Inflammatory macrophage (primary cell): ENCODE measurements at regions not wholly inside any gene's neighbourhood (a gene's known extent, or its start where the extent isn't known, plus 50 kb on each side); places are given as distances from the start of the nearest gene placed in this dataset.
A peak's percentile ranks its signal among the peaks of the same experiment; 100 is the strongest.

ENCODE experiments used
- DNase-seq, 2 donors: peaks; one replicate each; pipeline ENCODE4 v3.0.0-alpha.2; 2020 to 2022

DNA sequence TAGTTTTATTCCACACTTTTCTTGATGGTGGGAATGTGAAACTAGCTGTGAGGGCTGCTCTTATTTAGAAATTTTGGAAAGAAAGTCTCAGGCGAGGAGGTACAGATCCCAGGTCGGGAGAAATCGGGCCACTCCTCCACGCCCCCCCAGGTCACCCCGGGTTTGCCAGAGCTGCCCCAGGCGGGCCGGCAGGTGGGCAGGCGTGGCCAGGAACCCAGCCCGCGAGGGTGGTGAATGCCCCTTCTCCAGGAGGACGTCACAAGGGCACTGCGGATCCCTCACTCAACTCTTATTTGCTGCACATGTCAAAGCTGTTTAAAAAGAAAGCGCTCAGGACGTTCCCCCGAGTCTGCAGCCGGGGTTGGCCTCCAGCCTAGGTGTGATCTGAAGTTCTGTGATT is 60.5 kb upstream of the SLCO4A1 start:
- no peak for DNase-seq

DNA sequence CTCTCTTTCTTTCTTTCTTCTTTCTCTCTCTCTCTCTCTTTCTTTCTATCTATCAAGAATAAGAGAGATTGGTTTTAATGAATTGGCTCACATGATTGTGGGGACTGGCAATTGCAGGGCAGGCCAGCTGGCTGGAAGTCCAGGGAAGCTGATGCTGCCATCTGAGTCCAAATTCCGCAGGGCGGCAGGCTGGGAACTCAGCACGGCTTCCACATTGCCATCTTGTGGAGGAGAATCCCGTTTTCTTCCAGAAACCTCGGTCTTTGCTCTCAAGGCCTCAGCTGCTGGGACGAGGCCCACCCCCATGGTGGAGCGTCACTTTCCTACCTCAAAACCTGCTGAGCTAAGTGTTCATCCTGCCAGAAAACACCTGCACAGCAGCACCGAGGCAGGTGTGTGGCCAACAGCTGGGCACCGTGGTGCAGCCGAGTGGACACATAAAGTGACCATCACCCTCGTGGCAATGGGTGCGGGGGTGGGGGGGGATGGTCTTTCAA is 58.8 kb upstream of the SLCO4A1 start:
- no peak for DNase-seq

DNA sequence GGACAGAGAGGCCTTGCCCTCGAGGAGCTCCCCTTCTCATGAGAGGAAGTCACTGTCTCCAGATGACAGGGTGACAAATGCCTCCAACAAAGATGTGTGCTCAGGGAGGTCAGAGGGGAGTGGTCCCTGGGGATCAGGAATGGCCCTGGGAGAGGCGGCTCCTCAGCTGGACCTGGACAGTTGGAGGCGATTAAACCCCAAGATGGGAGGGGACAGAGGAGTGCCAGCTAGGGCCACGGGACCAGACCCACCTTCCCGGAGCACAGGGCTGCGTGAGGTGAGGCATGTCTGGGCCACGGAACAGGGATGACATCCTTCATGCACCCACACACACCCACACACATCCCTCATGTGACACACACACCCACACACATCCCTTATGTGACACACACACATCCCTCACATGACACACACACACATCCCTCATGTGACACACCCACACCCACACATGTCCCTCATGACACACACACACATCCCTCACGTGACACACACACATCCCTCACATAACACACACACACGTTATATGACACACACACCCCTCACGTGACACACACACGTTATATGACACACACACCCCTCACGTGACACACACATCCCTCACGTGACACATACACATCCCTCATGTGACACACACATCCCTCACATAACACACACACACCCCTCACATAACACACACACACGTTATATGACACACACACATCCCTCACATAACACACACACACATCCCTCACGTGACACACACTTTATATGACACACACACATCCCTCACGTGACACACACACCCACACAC is 57.4 kb upstream of the SLCO4A1 start:
- peak in 1 of 2 donors; percentile 48 for DNase-seq

DNA sequence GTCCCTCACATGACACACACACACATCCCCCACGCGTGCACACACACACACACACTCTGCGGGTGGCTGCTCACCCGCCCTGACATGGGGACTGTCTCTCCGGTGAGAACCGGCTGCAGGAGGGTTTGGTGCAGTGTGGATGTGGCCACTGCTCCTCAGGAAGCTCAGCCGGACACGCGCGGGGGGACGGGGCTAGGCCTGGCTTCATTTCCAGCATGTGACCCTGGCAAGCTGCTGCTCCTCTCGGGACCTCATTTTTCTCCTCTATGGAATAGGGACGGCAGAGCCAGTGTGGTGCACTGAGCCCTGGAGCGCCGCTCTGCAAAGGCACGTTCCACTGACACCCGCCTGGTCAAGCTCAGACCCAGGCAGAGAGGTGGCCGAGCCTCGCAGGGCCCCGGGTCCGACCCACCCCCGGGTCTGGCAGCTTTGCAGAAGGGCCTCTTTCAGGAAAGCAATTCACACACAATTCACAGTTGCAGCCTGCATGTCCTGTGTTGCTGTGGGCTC is 56.8 kb upstream of the SLCO4A1 start:
- DNase-seq, result no peak

DNA sequence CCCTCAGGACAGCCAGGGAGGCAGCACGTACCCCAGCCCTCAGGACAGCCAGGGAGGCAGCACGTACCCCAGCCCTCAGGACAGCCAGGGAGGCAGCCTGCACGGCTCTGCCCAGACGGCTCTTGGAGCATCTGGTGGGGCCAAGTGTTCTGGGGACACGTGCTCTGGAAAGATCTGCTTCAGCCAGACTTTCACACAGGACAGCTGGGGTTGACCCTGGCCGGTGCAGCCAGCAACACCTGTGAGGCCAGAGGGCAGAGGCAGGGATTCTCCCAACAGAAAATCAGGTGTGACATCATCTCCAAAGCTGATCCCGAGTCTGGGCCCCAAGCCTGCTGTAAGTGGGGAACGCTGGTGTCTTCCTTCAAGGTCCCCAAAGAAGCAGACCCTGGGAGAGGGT is 55.5 kb upstream of the SLCO4A1 start:
- DNase-seq, result no peak

DNA sequence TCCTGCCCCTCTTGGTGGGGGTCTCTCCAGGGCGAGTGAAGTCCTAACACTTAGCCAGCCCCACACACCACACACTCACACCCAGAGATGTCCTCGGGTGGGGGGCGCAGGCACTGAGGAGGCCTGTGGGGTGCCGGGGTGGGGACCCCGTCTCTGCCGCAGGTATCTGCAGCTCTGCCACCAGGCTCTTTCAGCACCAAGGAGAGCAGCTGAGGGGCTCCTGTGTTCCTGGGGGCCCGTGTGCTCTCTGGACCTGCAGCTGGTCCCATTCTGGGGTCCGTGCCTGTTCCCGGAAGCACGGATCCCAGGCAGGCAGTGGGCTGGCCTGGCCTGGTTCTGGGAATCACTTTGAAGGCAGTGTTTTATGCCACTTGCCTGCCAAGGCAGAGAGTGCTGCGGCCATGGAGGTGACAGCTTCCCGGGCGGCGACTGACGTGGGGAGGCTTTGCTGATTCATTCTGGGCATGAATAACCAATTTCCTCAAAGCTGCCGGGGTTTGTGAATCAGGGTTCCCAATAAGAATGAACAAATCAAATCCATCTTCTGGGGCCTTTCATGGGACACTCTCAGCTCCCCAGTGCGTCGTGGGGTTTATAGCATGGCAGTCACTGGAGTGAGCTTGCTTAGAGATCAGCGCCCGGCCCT is 54.4 kb upstream of the SLCO4A1 start:
- DNase-seq, result peak; percentile 34 to 61

- no peak for DNase-seq
These were observed 53.7 kb upstream of the SLCO4A1 start for GRCh38 chr20:62588458-62589149.

GRCh38 chr20:62589150-62589498 is 53.2 kb upstream of the SLCO4A1 start:
- no peak for DNase-seq

DNA sequence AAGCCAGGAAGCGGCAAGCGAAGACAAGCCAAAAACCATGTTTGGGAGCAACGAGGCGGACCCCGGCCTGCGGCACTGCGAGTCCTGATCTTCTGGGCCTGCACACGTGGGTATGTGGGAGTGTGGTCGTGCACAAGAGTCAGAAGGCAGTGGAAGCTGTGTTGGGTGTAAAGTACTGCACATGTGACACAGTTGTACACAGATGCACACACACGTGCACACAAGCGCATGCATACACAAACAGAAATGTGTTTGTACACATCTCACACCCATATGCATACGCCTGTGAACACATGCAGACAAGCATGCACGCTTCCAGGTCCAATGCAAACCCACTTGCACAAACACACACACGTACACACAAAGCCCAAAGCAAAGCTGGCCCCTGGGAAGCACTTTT is 52.6 kb upstream of the SLCO4A1 start:
- no peak for DNase-seq

DNA sequence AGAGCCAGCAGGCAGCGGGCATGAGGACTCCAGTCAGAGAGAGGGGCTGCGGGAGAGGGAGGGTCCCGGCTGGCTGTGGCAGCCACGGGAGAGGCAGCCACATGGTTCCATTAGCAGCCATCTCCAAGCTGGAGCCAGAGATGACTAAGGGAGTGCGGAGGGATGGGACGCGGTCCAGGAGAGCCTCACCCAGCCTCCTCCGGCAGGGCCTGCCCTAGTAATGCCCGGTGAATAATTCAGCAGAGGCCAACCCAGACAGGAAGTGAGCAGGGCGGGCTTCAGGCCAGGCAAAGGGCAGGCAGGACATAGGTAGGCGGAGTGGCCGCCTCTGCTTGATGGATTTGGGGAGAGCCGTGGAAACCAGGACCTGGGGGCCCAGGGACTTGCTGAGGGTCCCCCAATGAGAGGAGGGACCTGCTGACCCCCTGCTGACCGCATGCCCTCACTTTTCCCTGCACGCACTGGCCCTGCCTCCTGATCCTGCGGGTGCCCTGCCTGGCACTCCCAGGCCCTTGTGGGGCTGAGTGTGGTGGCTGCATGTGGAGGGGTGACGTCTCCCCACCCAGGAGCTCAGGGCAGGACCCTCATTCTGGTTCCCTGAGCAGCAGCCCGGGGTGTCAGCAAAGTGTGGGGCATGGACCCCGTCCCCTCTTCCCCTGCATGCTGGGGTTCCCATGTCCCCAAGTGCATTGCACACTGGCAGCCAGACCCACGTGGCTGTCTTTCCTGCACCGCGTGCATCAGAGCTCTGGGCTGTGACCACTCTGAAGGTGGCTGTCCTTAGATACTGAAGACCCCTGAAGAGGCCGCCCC is 51.8 kb upstream of the SLCO4A1 start:
- peak; percentile 61 to 65 for DNase-seq

DNA sequence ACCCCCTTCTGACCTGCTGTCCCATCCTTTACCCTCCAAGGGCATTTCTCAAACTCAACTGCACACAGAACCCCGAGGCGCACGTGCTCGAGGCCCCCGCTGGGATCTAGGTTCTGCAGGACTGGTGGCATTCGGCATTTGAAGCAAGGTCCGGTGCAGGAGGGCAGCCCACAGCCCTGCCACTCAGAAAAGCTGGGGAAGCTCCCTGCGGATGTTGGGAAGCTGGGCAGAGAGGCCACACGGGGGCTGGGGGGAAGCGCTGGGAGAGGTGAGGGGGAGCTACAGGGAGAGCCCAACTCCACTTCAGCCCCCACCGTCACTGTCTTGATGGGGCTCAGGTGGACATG is 51.2 kb upstream of the SLCO4A1 start:
- no peak for DNase-seq

DNA sequence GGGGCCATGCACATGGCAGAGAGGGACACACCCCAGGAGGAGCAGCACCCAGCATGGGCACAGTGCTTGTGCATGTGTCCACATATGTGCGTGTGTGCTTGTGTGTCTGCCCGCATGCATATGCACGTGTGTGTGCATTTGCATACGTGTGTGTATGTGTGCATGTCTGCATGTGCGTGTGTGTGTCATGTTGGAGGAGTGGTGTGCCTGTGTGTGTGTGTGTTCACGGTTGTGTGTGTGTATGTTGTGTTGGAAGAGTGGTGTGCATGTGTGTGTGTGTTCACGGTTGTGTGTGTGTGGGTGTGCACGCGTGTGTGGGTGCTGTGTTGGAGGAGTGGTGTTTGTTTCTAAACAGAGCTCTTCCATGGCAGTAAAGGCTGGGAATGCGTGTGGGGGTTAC is 50.7 kb upstream of the SLCO4A1 start:
- no peak for DNase-seq
